ENCODE measurements at regions not wholly inside any gene's neighbourhood (a gene's known extent, or its start where the extent isn't known, plus 50 kb on each side); places are given as distances from the start of the nearest gene placed in this dataset.

- TF ChIP-seq, protein P1, sequence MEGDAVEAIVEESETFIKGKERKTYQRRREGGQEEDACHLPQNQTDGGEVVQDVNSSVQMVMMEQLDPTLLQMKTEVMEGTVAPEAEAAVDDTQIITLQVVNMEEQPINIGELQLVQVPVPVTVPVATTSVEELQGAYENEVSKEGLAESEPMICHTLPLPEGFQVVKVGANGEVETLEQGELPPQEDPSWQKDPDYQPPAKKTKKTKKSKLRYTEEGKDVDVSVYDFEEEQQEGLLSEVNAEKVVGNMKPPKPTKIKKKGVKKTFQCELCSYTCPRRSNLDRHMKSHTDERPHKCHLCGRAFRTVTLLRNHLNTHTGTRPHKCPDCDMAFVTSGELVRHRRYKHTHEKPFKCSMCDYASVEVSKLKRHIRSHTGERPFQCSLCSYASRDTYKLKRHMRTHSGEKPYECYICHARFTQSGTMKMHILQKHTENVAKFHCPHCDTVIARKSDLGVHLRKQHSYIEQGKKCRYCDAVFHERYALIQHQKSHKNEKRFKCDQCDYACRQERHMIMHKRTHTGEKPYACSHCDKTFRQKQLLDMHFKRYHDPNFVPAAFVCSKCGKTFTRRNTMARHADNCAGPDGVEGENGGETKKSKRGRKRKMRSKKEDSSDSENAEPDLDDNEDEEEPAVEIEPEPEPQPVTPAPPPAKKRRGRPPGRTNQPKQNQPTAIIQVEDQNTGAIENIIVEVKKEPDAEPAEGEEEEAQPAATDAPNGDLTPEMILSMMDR (IDR thresholded peaks at IDR 0.05; ENCODE audit: poor library complexity) = no peak
- TF ChIP-seq EZH2 (IDR thresholded peaks at IDR 0.05; ENCODE audit: borderline replicate concordance) = no peak
Measured at GRCh38 chr6:68087399-68088133, 547.5 kb upstream of the ADGRB3 start.

All from hepatocyte (in vitro differentiated cells).